Heart right ventricle (tissue), 16 donors: ENCODE measurements at regions not wholly inside any gene's neighbourhood (a gene's known extent, or its start where the extent isn't known, plus 50 kb on each side); places are given as distances from the start of the nearest gene placed in this dataset.

Source experiments
- ATAC-seq, 8 donors: fragments of 200-7000 bp; cut with Tn5 transposase; one replicate each; pipeline ENCODE4 v1.9.1; 2020; ENCODE audit warnings: mild to moderate bottlenecking in 8 of 8, moderate library complexity in 8 of 8, moderate number of reproducible peaks in 1 of 8
- DNase-seq, 2 donors: peaks; one replicate each; pipeline ENCODE4 v3.0.0-alpha.2; 2020
- H3K27ac ChIP-seq, 10 donors: fragments of 200-600 bp; sonication (generic) in 2 of 10; one replicate each; pipeline versions ENCODE4 v1.5.0 to v1.8.0; 2020 to 2022; ENCODE audit warnings: mild to moderate bottlenecking in 3 of 10
- H3K27me3 ChIP-seq, 7 donors: fragments of 200-600 bp; one replicate each; pipeline ENCODE4 v1.8.0; 2021 to 2022; ENCODE audit warnings: mild to moderate bottlenecking in 2 of 7
- H3K36me3 ChIP-seq, 9 donors: fragments of 200-600 bp; sonication (generic) in 1 of 9; one replicate each; pipeline versions ENCODE4 v1.5.0 to v1.8.0; 2020 to 2022; ENCODE audit warnings: mild to moderate bottlenecking in 2 of 9
- H3K4me1 ChIP-seq, 9 donors: fragments of 200-600 bp; sonication (generic) in 1 of 9; one replicate each; pipeline versions ENCODE4 v1.5.0 to v1.8.0; 2020 to 2022; ENCODE audit warnings: mild to moderate bottlenecking in 4 of 9
- H3K4me3 ChIP-seq, 10 donors: fragments of 200-600 bp; sonication (generic) in 2 of 10; one replicate each; pipeline versions ENCODE4 v1.5.0 to v1.8.0; 2020 to 2022; ENCODE audit warnings: mild to moderate bottlenecking in 7 of 10, moderate library complexity in 2 of 10
- H3K9me3 ChIP-seq, 11 donors: fragments of 200-600 bp in 10 of 11; sonication (generic) in 2 of 11; one replicate each; pipeline versions ENCODE4 v1.5.0 to v1.8.0; 2013 to 2022; ENCODE audit warnings: mild to moderate bottlenecking in 2 of 11, control low read depth in 1 of 11, moderate library complexity in 1 of 11
- WGBS, 2 donors: extraction: QIAGEN DNeasy Blood & Tissue Kit; methylation state at CpG; one replicate each; pipeline ENCODE4 v1.1.7; 2013; ENCODE audit warnings: inconsistent platforms in 1 of 2; 5-methylcytosine and 5-hydroxymethylcytosine counted together
- intact Hi-C, 10 donors: fragments of 100-400 bp; cut with DNase I; formaldehyde crosslinking; loops; one replicate each; pipeline versions ENCODE4 v1.11.1 to v1.14.2; 2022
- TF ChIP-seq, protein P1 (sequence below), 9 donors: fragments of 200-600 bp; sonication (generic) in 2 of 9; IDR thresholded peaks; one replicate each; pipeline versions ENCODE4 v1.5.0 to v1.8.0; 2021 to 2022; ENCODE audit warnings: antibody characterized with exemption in 9 of 9, mild to moderate bottlenecking in 5 of 9, moderate library complexity in 1 of 9
- donor health status: Arrhythmogenic right ventricular cardiomyopathy.
- donor health status: ischemic (EF 13 %, LVEDD 7.1; RV severe dilation, severe dysfunction).
- donor health status: healthy with polysubstance abuse.
- donor health status: DM: no; HTN: yes; CAD: no.
- donor health status: DM: no; HTN: no; CAD: no.
- donor health status: ischemic (EF 25% LVEDD 6.9; RV normal size, moderate dysfunction).
- donor health status: ischemic (EF 25% LVEDD 5.7; RV mildly dilated, moderate dysfunction).
- donor health status: healthy.
- donor health status: DM: yes; HTN: yes; CAD: no.
- donor health status: Ischemic cardiomyopathy.
- donor health status: ischemic (EF 35%, LVEDD 5.7; RV mildly dilated, moderate dysfunction).
- donor health status: nonischemic (EF 11% LVEDD 7.7; RV severe dilation, severe dysfunction).
- donor health status: DM: yes; HTN: yes; CAD: no.
- donor health status: PGD.
- donor health status: ischemic (EF 29% LVEDD 5.4; RV normal size, mild dysfunction).
- donor health status: nonischemic (EF 23%, LVEDD 6.1; RV moderate dilation, normal function).

DNA sequence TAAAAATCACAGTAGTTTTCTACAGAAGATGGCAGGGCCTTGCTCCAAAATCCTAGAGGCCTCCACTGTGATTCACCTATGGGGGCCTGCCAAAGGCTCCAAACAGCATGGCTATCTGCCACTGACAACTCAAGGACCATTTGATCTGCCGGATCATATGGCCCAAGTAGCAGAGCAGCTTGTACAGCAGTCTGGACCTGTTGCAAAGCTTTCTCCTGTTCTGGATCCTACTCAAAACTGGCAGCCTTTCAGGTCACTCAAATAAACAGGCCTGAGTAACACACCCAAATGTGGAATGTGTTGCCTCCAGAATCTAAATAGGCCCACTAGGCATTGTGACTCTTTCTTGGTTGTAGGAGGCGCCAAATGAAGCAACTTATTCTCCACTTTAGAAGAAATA is 1049.3 kb downstream of the PCDH9 start:
- no peak for ATAC-seq
- Histone ChIP-seq H3K4me1 (no peaks in the 10 kb centered on the region), H3K27ac (no peak overlapping the region), H3K36me3 (no peaks in the 10 kb centered on the region), H3K4me3 (no peak overlapping the region), H3K9me3 (no peaks in the 10 kb centered on the region), H3K27me3 (no peaks in the 10 kb centered on the region)
- TF ChIP-seq, protein P1, sequence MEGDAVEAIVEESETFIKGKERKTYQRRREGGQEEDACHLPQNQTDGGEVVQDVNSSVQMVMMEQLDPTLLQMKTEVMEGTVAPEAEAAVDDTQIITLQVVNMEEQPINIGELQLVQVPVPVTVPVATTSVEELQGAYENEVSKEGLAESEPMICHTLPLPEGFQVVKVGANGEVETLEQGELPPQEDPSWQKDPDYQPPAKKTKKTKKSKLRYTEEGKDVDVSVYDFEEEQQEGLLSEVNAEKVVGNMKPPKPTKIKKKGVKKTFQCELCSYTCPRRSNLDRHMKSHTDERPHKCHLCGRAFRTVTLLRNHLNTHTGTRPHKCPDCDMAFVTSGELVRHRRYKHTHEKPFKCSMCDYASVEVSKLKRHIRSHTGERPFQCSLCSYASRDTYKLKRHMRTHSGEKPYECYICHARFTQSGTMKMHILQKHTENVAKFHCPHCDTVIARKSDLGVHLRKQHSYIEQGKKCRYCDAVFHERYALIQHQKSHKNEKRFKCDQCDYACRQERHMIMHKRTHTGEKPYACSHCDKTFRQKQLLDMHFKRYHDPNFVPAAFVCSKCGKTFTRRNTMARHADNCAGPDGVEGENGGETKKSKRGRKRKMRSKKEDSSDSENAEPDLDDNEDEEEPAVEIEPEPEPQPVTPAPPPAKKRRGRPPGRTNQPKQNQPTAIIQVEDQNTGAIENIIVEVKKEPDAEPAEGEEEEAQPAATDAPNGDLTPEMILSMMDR (IDR thresholded peaks at IDR 0.05) = no peak
- intact Hi-C loops = no loop called here
- WGBS, 2 donors = 92 to 93% methylated on average over 2 of the region's 2 CpGs
- DNase-seq = no peak

DNA sequence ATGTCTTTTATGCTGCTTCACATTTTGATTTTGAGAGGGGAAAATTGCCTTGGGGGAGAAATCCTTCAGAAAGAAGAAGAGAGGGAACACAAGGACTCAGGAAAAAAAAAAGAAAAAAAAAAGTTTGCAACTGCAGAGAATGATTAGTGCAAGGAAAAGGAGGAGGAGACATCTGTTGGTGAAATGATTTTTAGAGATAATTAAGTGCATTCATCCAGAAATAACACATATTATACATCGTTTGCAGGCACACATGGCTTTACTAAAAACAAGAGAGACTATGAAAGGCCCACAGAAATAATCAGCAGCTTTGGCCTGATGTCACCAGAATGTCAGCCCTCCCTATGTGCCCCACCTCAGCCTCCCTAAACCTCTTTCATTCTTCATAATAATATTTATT is 1058.2 kb downstream of the PCDH9 start:
- no peak overlapping the region for H3K4me3 ChIP-seq
- ATAC-seq (no peak), DNase-seq (no peak)
- H3K36me3 ChIP-seq = no peaks in the 10 kb centered on the region
- 45 to 55% methylated on average over 1 of the region's 1 CpG for WGBS, 2 donors
- H3K9me3 ChIP-seq = no peaks in the 10 kb centered on the region
- H3K27me3 ChIP-seq = no peaks in the 10 kb centered on the region
- H3K4me1 ChIP-seq = no peaks in the 10 kb centered on the region
- H3K27ac ChIP-seq = no peak overlapping the region
- intact Hi-C loops = no loop called here
- TF ChIP-seq, protein P1 (IDR thresholded peaks at IDR 0.05) = no peak

DNA sequence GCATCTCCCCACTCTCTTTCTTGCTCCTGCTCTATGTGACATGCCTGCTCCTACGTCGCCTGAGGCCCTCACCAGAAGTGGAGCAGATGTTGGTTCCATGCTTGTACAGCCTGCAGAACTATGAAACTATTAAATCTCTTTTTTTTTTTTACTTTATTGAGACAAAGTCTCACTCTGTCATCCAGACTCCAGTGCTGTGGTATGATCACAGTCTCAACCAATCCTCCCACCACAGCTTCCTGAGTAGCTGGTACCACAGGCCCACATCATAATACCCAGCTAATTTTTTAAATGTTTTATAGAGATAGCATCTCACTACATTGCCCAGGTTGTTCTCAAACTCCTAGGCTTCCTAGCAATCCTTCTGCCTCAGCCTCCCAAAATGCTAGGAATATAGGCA is 1067.7 kb downstream of the PCDH9 start:
- no peaks in the 10 kb centered on the region for H3K36me3 ChIP-seq
- H3K4me1 ChIP-seq = no peaks in the 10 kb centered on the region
- H3K4me3 ChIP-seq = no peak overlapping the region
- DNase-seq (no peak), ATAC-seq (no peak)
- TF ChIP-seq, protein P1 (IDR thresholded peaks at IDR 0.05) = no peak
- H3K9me3 ChIP-seq = peaks cover 0 to 4% (median 0%) of the 10 kb centered on the region in 11 donors
- no peaks in the 10 kb centered on the region for H3K27me3 ChIP-seq
- H3K27ac ChIP-seq = no peak overlapping the region
- intact Hi-C loops = no loop called here
- WGBS, 2 donors = 51 to 81% methylated on average over 2 of the region's 2 CpGs

DNA sequence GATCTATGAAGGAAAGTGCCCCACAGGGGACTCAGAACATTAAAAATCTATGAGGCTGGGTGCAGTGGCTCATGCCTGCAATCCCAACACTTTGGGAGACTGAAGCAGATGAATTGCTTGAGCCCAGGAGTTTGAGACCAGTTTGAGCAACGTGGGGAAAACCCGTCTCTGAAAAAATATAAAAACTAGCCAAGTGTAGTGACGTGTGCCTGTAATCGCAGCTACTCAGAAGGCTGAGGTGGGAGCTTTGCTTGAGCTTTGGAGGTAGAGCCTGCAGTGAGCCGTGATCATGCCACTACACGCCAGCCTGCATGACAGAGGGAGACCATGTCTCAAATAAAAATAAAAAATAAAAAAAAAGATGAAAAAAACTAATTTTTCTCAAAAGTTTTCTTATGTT is 1070.6 kb downstream of the PCDH9 start:
- TF ChIP-seq, protein P1 (IDR thresholded peaks at IDR 0.05) = no peak
- no peaks in the 10 kb centered on the region for H3K27me3 ChIP-seq
- no peak for DNase-seq
- H3K4me3 ChIP-seq = no peak overlapping the region
- 83 to 86% methylated on average over 6 of the region's 6 CpGs for WGBS, 2 donors
- intact Hi-C loops = no loop called here
- no peaks in the 10 kb centered on the region for H3K36me3 ChIP-seq
- H3K4me1 ChIP-seq = no peaks in the 10 kb centered on the region
- no peak overlapping the region for H3K27ac ChIP-seq
- no peak for ATAC-seq
- peaks cover 0 to 4% (median 0%) of the 10 kb centered on the region in 11 donors for H3K9me3 ChIP-seq

DNA sequence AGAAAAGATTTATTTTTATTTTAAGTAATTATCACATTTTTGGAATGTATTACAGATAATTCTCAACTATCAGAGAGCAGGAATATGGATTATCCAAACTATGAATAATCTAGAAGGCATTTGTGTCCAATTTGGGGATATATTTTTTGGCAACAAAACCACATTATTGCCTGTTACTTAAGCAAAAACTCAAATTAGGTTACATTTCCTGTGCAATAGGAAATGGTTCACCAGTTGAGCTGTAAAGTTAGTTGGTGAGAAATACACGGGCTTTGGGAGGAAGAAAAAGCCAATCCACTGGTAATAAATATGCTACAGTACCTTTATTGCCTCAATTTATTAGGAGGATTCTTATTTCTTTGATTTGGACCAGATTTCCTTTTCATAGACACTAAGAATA is 1075.2 kb downstream of the PCDH9 start:
- H3K4me3 ChIP-seq = no peak overlapping the region
- TF ChIP-seq, protein P1 (IDR thresholded peaks at IDR 0.05) = no peak
- WGBS, 2 donors = 0 to 26% methylated on average over 1 of the region's 1 CpG
- no peak for DNase-seq
- no peaks in the 10 kb centered on the region for H3K27me3 ChIP-seq
- H3K27ac ChIP-seq = no peak overlapping the region
- no peaks in the 10 kb centered on the region for H3K36me3 ChIP-seq
- no peaks in the 10 kb centered on the region for H3K4me1 ChIP-seq
- no peak for ATAC-seq
- H3K9me3 ChIP-seq = no peaks in the 10 kb centered on the region
- intact Hi-C loops = no loop called here
